ENCODE measurements at regions not wholly inside any gene's neighbourhood (a gene's known extent, or its start where the extent isn't known, plus 50 kb on each side); places are given as distances from the start of the nearest gene placed in this dataset.

DNA sequence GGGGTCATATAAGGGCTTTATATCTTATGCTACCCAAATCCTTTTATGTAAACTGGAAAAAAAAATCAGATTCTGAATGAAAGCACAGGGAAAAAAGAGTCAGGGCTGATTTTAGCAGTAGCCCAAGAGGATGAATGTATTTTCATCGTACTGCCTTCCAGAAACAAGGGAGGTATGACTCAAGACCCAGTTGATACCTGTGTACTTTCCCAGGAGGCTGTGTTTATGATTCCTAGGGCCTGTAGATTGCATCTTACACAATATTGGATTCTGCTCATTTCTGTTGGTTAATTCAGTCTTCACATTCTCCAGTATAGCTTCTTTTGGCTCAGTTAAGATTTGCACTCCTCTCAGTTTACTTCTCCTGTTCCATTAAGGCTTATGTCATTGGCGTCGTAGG is 127.9 kb upstream of the LIMCH1 start:
- H3K4me3 ChIP-seq (ENCODE audit: low read depth, low read length) = no peak overlapping the region
- TF ChIP-seq, protein P1, sequence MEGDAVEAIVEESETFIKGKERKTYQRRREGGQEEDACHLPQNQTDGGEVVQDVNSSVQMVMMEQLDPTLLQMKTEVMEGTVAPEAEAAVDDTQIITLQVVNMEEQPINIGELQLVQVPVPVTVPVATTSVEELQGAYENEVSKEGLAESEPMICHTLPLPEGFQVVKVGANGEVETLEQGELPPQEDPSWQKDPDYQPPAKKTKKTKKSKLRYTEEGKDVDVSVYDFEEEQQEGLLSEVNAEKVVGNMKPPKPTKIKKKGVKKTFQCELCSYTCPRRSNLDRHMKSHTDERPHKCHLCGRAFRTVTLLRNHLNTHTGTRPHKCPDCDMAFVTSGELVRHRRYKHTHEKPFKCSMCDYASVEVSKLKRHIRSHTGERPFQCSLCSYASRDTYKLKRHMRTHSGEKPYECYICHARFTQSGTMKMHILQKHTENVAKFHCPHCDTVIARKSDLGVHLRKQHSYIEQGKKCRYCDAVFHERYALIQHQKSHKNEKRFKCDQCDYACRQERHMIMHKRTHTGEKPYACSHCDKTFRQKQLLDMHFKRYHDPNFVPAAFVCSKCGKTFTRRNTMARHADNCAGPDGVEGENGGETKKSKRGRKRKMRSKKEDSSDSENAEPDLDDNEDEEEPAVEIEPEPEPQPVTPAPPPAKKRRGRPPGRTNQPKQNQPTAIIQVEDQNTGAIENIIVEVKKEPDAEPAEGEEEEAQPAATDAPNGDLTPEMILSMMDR (IDR thresholded peaks at IDR 0.05; ENCODE audit: borderline replicate concordance, insufficient read depth, low read depth, low read length) = no peak

DNA sequence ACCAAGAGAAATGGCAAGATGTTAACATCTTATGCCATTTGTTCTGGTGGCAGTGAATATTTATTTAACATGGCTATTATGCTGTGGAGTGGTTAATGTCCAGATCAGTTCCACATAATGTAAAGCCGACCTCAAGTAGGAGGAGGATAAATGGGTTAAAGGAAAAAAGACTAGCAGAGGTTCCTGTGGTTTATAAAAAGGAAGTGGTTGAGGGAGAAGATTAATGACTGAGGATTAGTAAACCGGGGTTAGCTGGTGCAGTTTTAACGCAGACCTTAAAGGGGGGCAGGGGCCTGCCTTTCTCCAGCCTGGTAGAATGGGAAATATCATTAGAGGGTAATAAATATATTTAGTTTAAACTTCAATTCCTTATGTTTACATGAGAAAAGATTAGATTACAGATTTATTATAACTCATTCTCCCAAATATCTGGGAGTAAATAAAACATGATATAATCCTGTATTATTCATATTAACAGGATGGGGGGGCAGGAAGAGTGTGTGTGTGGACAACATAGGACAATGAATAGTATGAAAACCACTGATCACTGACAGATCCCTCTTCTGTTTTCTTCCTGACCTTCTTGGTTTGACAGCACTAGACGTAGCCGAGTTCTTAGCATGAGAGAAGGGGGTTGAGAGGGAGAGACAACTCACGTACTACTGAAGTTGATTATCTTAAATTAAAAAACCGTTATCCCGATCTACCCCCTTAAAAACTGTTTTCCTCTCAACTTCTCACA is 124.1 kb upstream of the LIMCH1 start:
- H3K4me3 ChIP-seq (ENCODE audit: low read depth, low read length) = no peak overlapping the region
- TF ChIP-seq, protein P1 (IDR thresholded peaks at IDR 0.05; ENCODE audit: borderline replicate concordance, insufficient read depth, low read depth, low read length) = no peak

DNA sequence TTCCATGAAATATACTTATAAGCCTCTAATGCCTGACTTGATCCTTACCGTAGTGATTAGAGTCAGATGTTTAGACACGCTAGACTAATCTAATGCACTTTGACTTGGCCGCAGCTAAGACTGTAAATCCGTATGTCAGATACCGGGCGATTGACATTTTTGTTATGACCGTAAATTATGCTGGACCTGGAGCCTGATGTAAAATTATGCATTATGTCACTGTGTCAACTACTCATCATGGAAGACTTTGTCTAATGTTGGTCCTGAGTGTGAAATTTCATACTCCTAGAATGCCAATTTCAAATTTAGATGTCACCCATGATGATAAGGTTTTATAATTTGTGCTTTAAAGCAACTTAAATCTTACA is 123.6 kb upstream of the LIMCH1 start:
- no peak overlapping the region for H3K4me3 ChIP-seq (ENCODE audit: low read depth, low read length)
- TF ChIP-seq, protein P1 (IDR thresholded peaks at IDR 0.05; ENCODE audit: borderline replicate concordance, insufficient read depth, low read depth, low read length) = no peak

DNA sequence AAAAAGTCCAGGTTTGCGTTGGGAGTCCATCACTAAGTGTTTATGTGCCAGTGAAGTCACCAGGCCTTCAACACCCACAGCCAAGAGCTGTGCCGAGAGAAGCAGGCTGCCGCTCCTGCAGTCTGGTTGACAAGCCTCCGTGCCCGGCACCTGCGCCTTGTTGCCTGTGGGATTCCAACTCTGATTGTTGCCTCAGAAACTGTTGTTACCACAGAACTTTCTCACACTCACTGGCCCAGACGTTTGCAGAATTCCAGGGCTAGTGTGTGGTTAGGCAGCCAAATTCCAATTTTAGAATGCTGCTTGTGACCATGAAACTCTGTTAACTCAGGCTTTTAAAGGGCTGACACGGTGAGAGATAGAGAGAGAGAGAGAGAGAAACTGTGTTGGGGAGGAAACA is 119.5 kb upstream of the LIMCH1 start:
- TF ChIP-seq, protein P1 (IDR thresholded peaks at IDR 0.05; ENCODE audit: borderline replicate concordance, insufficient read depth, low read depth, low read length) = no peak
- no peak overlapping the region for H3K4me3 ChIP-seq (ENCODE audit: low read depth, low read length)

DNA sequence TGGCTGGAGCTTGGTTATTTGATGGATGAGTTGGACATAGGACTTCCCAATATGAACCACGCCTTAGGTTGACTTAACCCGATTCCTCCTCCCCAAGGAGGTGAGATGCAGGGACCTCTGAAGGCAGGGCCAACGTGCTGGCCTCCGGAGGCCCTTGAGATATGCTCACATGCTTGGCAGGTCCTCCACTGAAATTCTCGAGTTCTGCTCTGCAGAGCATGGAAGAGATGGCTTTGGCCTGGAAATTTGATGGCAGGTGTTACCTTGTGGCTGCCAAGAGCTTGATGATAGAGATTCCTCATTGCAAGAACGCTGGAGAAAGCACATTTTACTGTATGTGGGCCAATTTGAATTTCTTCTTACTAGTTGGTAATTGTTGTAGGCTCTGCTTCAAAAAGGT is 117.4 kb upstream of the LIMCH1 start:
- H3K4me3 ChIP-seq (ENCODE audit: low read depth, low read length) = no peak overlapping the region
- TF ChIP-seq, protein P1 (IDR thresholded peaks at IDR 0.05; ENCODE audit: borderline replicate concordance, insufficient read depth, low read depth, low read length) = no peak

DNA sequence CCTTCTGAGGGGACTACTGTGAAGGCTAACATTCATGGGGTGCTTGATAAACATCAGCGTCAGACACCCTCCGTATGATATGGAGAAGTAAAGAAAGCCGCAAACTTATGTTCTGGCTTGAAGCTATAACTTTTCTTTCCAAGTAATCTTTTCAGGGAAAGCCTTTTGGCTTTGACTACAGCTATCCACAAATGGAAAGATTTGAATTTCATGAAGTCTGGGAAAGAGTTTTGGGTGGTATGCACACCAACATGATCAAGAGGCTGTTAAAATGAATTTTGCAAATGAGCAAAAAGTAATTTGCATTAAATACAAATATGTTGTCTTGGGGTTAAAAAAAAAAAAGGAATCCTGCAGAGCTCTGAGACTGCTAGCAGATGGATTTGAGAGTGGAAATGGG is 114.8 kb upstream of the LIMCH1 start:
- H3K4me3 ChIP-seq (ENCODE audit: low read depth, low read length) = no peak overlapping the region
- TF ChIP-seq, protein P1 (IDR thresholded peaks at IDR 0.05; ENCODE audit: borderline replicate concordance, insufficient read depth, low read depth, low read length) = no peak

DNA sequence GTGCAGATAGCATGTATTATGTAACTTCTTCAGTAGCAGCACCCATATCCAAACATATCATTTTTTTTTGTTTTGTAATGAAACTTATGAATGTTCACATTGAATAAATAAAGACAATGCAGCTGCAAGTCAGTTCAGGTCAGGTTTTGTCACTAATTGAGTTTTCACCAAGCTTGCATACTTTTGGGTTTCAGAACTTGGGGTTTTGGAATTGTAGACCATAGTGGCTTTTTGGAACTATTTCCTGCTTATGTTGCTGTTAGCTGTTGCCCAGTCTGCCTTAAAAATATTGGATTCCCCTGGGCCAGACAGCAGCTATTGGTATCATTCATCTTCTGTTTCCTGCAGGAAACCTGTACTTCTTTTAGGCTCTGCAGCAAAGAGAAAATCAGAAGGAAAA is 113.4 kb upstream of the LIMCH1 start:
- TF ChIP-seq, protein P1 (IDR thresholded peaks at IDR 0.05; ENCODE audit: borderline replicate concordance, insufficient read depth, low read depth, low read length) = no peak

More for the DNA sequence above, 113.4 kb upstream of the LIMCH1 start:
- H3K4me3 ChIP-seq (ENCODE audit: low read depth, low read length) = no peak overlapping the region

Data from GM12875 (cell line).